Omental fat pad (tissue), 3 donors: ENCODE measurements at regions not wholly inside any gene's neighbourhood (a gene's known extent, or its start where the extent isn't known, plus 50 kb on each side); places are given as distances from the start of the nearest gene placed in this dataset.

Source experiments
- ATAC-seq: fragments of 150-250 bp; one replicate; pipeline ENCODE4 v1.9.1; 2016; ENCODE audit warnings: mild to moderate bottlenecking, moderate library complexity; ENCODE audit not compliant: low FRiP score
- DNase-seq: peaks from one replicate; pipeline ENCODE4 v3.0.0-alpha.2; 2019; ENCODE audit warnings: low spot score
- CTCF ChIP-seq, 3 donors: fragments of 450-650 bp; IDR thresholded peaks; one replicate each; pipeline ENCODE4 v1.5.1; 2016 to 2017; ENCODE audit warnings: antibody characterized with exemption in 3 of 3, mild to moderate bottlenecking in 3 of 3, moderate library complexity in 2 of 3

- no peak for TF ChIP-seq CTCF (IDR thresholded peaks at IDR 0.05)
- no peak for ATAC-seq
Observed at GRCh38 chr2:128818248-128818647, 499.6 kb upstream of the HS6ST1 start.

GRCh38 chr2:128818704-128819491 lies 500.2 kb upstream of the HS6ST1 start:
- no peak for ATAC-seq
- DNase-seq, result no peak
- TF ChIP-seq CTCF (IDR thresholded peaks at IDR 0.05), result no peak

More at GRCh38 chr2:128818248-128818647, 499.6 kb upstream of the HS6ST1 start:
- no peak for DNase-seq

- TF ChIP-seq CTCF (IDR thresholded peaks at IDR 0.05), result no peak
- DNase-seq (no peak), ATAC-seq (no peak)
Observed at GRCh38 chr2:128820452-128820851, 501.8 kb upstream of the HS6ST1 start.

- DNase-seq, result no peak
- TF ChIP-seq CTCF (IDR thresholded peaks at IDR 0.05), result no peak
- no peak for ATAC-seq
Observed at GRCh38 chr2:128821010-128821409, 502.3 kb upstream of the HS6ST1 start.

- no peak for DNase-seq
- no peak for ATAC-seq
- no peak for TF ChIP-seq CTCF (IDR thresholded peaks at IDR 0.05)
Observed at GRCh38 chr2:128832946-128833663, 514.4 kb upstream of the HS6ST1 start.

GRCh38 chr2:128833664-128834027 lies 515.0 kb upstream of the HS6ST1 start:
- no peak for TF ChIP-seq CTCF (IDR thresholded peaks at IDR 0.05)
- DNase-seq (no peak), ATAC-seq (no peak)
